ENCODE measurements at regions not wholly inside any gene's neighbourhood (a gene's known extent, or its start where the extent isn't known, plus 50 kb on each side); places are given as distances from the start of the nearest gene placed in this dataset.

DNA sequence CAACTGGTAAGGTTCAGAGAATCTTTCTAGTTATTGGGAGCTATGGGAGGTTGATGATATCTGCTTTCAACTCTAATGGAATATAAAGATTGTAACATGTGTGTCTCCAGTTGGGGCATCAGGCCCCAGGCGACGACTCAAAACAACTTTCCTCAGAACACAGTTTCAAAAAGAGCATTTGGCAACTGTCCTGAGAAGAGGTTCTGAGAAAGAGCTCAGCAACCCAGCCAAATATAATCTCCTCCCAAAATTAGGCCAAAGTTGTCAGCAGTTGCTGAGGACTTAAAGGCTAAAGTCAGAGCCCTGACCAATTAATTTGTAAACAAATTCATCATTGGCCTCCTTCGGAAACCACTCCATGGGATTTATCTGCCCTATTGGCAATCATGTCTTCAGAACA, 251.1 kb upstream of the NFE2L3 start:
- Histone ChIP-seq H2AFZ (ENCODE audit: low read depth, low read length) (no peak overlapping the region), H3K27ac (ENCODE audit: low read length) (no peak overlapping the region), H3K9me3 (ENCODE audit: insufficient read depth, low read length) (no peaks in the 10 kb centered on the region), H3K27me3 (ENCODE audit: low read depth, low read length) (peaks cover 5% of the 10 kb centered on the region), H3K9ac (ENCODE audit: low read length) (no peak overlapping the region), H3K4me2 (ENCODE audit: low read length) (no peak overlapping the region), H3K4me1 (ENCODE audit: low read length) (peaks cover 7% of the 10 kb centered on the region), H3K36me3 (replicated peaks; ENCODE audit: low read depth, low read length) (no peaks in the 10 kb centered on the region), H3K79me2 (ENCODE audit: low read length) (no peaks in the 10 kb centered on the region), H4K20me1 (ENCODE audit: insufficient read depth, low read length) (no peaks in the 10 kb centered on the region), H3K4me3 (ENCODE audit: low read length) (no peak overlapping the region)
- no peak for TF ChIP-seq EZH2phosphoT487 (IDR thresholded peaks at IDR 0.05; ENCODE audit: low read depth)
- TF ChIP-seq, protein P1, sequence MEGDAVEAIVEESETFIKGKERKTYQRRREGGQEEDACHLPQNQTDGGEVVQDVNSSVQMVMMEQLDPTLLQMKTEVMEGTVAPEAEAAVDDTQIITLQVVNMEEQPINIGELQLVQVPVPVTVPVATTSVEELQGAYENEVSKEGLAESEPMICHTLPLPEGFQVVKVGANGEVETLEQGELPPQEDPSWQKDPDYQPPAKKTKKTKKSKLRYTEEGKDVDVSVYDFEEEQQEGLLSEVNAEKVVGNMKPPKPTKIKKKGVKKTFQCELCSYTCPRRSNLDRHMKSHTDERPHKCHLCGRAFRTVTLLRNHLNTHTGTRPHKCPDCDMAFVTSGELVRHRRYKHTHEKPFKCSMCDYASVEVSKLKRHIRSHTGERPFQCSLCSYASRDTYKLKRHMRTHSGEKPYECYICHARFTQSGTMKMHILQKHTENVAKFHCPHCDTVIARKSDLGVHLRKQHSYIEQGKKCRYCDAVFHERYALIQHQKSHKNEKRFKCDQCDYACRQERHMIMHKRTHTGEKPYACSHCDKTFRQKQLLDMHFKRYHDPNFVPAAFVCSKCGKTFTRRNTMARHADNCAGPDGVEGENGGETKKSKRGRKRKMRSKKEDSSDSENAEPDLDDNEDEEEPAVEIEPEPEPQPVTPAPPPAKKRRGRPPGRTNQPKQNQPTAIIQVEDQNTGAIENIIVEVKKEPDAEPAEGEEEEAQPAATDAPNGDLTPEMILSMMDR (IDR thresholded peaks at IDR 0.05; ENCODE audit: low read depth, low read length), result no peak

- Histone ChIP-seq H4K20me1 (ENCODE audit: insufficient read depth, low read length) (no peaks in the 10 kb centered on the region), H3K9ac (ENCODE audit: low read length) (no peak overlapping the region), H2AFZ (ENCODE audit: low read depth, low read length) (no peak overlapping the region), H3K4me1 (ENCODE audit: low read length) (peaks cover 11% of the 10 kb centered on the region), H3K4me3 (ENCODE audit: low read length) (no peak overlapping the region), H3K36me3 (replicated peaks; ENCODE audit: low read depth, low read length) (no peaks in the 10 kb centered on the region), H3K4me2 (ENCODE audit: low read length) (no peak overlapping the region), H3K27me3 (ENCODE audit: low read depth, low read length) (no peaks in the 10 kb centered on the region; the same call in 1 of the 2 replicates), H3K27ac (ENCODE audit: low read length) (no peak overlapping the region), H3K79me2 (ENCODE audit: low read length) (no peaks in the 10 kb centered on the region), H3K9me3 (ENCODE audit: insufficient read depth, low read length) (no peaks in the 10 kb centered on the region)
- no peak for TF ChIP-seq EZH2phosphoT487 (IDR thresholded peaks at IDR 0.05; ENCODE audit: low read depth)
- TF ChIP-seq, protein P1 (IDR thresholded peaks at IDR 0.05; ENCODE audit: low read depth, low read length), result no peak
These were observed 250.3 kb upstream of the NFE2L3 start for GRCh38 chr7:25901658-25902057.

DNA sequence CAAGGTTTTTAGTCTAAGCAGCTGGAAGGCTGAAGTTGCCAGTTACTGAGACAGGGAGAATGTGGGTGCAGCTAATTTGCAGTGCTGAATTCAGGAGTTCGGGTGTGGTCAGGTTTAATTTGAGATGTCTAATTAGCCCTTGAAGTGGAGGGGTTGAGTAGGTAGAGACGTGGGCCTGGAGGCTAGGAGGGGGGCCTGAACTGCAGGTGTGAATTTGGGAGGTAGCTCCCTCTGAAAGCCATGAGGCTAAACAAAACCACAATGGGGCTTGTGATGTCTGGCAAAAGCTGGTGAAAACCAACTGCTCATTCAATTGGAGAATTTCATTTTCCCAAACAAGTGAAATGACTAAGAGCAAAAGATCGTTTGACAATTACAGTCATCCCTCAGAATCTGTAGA, 246.0 kb upstream of the NFE2L3 start:
- Histone ChIP-seq H3K9me3 (ENCODE audit: insufficient read depth, low read length) (no peaks in the 10 kb centered on the region), H3K27me3 (ENCODE audit: low read depth, low read length) (no peaks in the 10 kb centered on the region), H4K20me1 (ENCODE audit: insufficient read depth, low read length) (no peaks in the 10 kb centered on the region), H3K27ac (ENCODE audit: low read length) (no peak overlapping the region), H3K9ac (ENCODE audit: low read length) (no peak overlapping the region), H3K36me3 (replicated peaks; ENCODE audit: low read depth, low read length) (no peaks in the 10 kb centered on the region), H3K4me1 (ENCODE audit: low read length) (peaks cover 23% of the 10 kb centered on the region), H3K4me2 (ENCODE audit: low read length) (no peak overlapping the region), H2AFZ (ENCODE audit: low read depth, low read length) (no peak overlapping the region), H3K4me3 (ENCODE audit: low read length) (no peak overlapping the region), H3K79me2 (ENCODE audit: low read length) (no peaks in the 10 kb centered on the region)
- no peak for TF ChIP-seq EZH2phosphoT487 (IDR thresholded peaks at IDR 0.05; ENCODE audit: low read depth)
- TF ChIP-seq, protein P1 (IDR thresholded peaks at IDR 0.05; ENCODE audit: low read depth, low read length), result no peak

DNA sequence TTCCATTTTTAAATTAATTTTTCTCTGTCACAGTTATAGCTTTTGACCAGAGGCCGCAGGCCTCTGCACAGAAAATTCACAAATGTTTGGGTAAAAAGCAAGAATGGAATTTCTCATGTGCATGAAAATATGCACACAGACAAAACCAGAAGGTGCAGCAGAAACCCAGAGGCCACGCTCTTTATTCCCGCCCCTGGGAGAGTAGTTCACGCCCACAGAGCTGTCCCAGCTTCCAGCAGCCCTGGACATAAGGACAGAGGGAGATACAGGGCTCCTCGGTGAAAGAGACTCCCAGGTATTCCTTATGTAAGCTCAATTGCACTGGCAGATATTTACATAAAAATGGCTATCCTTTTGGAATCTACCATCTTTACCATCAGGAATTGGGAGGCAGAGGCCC, 245.2 kb upstream of the NFE2L3 start:
- Histone ChIP-seq H3K79me2 (ENCODE audit: low read length) (no peaks in the 10 kb centered on the region), H3K4me2 (ENCODE audit: low read length) (no peak overlapping the region), H3K9me3 (ENCODE audit: insufficient read depth, low read length) (no peaks in the 10 kb centered on the region), H3K27me3 (ENCODE audit: low read depth, low read length) (no peaks in the 10 kb centered on the region), H3K36me3 (replicated peaks; ENCODE audit: low read depth, low read length) (no peaks in the 10 kb centered on the region), H4K20me1 (ENCODE audit: insufficient read depth, low read length) (no peaks in the 10 kb centered on the region), H3K9ac (ENCODE audit: low read length) (no peak overlapping the region), H3K27ac (ENCODE audit: low read length) (no peak overlapping the region), H3K4me3 (ENCODE audit: low read length) (no peak overlapping the region), H2AFZ (ENCODE audit: low read depth, low read length) (no peak overlapping the region), H3K4me1 (ENCODE audit: low read length) (peaks cover 23% of the 10 kb centered on the region)
- TF ChIP-seq, protein P1 (IDR thresholded peaks at IDR 0.05; ENCODE audit: low read depth, low read length), result no peak
- no peak for TF ChIP-seq EZH2phosphoT487 (IDR thresholded peaks at IDR 0.05; ENCODE audit: low read depth)

All from OCI-LY3 (cell line).